ENCODE measurements at regions not wholly inside any gene's neighbourhood (a gene's known extent, or its start where the extent isn't known, plus 50 kb on each side); places are given as distances from the start of the nearest gene placed in this dataset.

GRCh38 chr1:18043871-18044270 is 63.7 kb upstream of the IGSF21 start:
- no peaks in the 10 kb centered on the region for H3K79me1 ChIP-seq (ENCODE audit: low read depth, low read length)
- H2AFZ ChIP-seq (ENCODE audit: low read length) = no peak overlapping the region
- no peak overlapping the region for H3K14ac ChIP-seq (ENCODE audit: insufficient read length)
- no peak overlapping the region for H3K23ac ChIP-seq (ENCODE audit: insufficient read length)
- no peaks in the 10 kb centered on the region; the same call in 1 of the 2 replicates for H3K23me2 ChIP-seq (ENCODE audit: low read depth, low read length)
- H4K5ac ChIP-seq (ENCODE audit: insufficient read length, low read depth, low read length) = no peak overlapping the region
- H3K9ac ChIP-seq (replicated peaks in 1 of 4; ENCODE audit: extremely low read depth in 1 of 4, low read depth in 3 of 4, low read length in 3 of 4) = no peak overlapping the region
- no peak overlapping the region for H4K91ac ChIP-seq (replicated peaks; ENCODE audit: insufficient read length, low read length)
- H3K4me2 ChIP-seq (ENCODE audit: insufficient read depth in 1 of 2, low read depth in 2 of 2, low read length in 2 of 2) = no peak overlapping the region
- H3K56ac ChIP-seq (replicated peaks; ENCODE audit: insufficient read length, low read depth, low read length) = no peak overlapping the region
- no peak overlapping the region for H2BK15ac ChIP-seq (ENCODE audit: low read length)
- H3K9me3 ChIP-seq (ENCODE audit: insufficient read depth in 2 of 2, low read depth in 1 of 2, low read length in 1 of 2) = no peaks in the 10 kb centered on the region
- CTCF ChIA-PET (ENCODE audit: partially characterized antibody) = interaction anchor here (0.7 to 2.4 kb wide), 9 partner anchors 11 to 532 kb away, joined by 3 to 11 read pairs (median 4); no protein-coding TSS in a partner anchor
- no peaks in the 10 kb centered on the region for H3K4me1 ChIP-seq (replicated peaks in 1 of 4; ENCODE audit: control insufficient read depth in 3 of 4, insufficient read depth in 4 of 4, low read length in 3 of 4)
- POLR2A ChIA-PET (ENCODE audit: partially characterized antibody) = interaction anchor here (1.3 kb wide), 1 partner anchor 10 kb away, joined by 3 read pairs; no protein-coding TSS in a partner anchor
- no peak overlapping the region for H2BK120ac ChIP-seq (replicated peaks; ENCODE audit: low read depth, low read length)
- 87% methylated on average over 2 of the region's 2 CpGs; no CpG with 5 or more reads in 1 of the 2 experiments for whole genome bisulfite sequencing, 2 experiments (ENCODE audit: extremely low coverage in 1 of 2, insufficient coverage in 1 of 2, insufficient read length in 1 of 2, insufficient replicate concordance in 2 of 2, low coverage in 1 of 2, low lambda C conversion rate in 2 of 2, missing lambda C conversion rate in 1 of 2)
- no peak overlapping the region for H3K4ac ChIP-seq (replicated peaks; ENCODE audit: insufficient read length, low read depth, low read length)
- no peak overlapping the region for H3K4me3 ChIP-seq (ENCODE audit: extremely low read depth in 1 of 4, insufficient read depth in 2 of 4, low read depth in 3 of 4, low read length in 4 of 4)
- no peak overlapping the region for H2BK20ac ChIP-seq (ENCODE audit: low read length)
- no peak for FAIRE-seq
- no peaks in the 10 kb centered on the region for H3K79me2 ChIP-seq (ENCODE audit: control insufficient read depth in 1 of 2, insufficient read depth in 2 of 2, low read length in 2 of 2)
- H2BK5ac ChIP-seq (ENCODE audit: low read depth, low read length) = no peak overlapping the region
- no peak overlapping the region for H4K8ac ChIP-seq (ENCODE audit: extremely low read depth, insufficient read depth, low read length)
- H3K18ac ChIP-seq (ENCODE audit: extremely low read depth, low read length) = no peak overlapping the region
- H2BK12ac ChIP-seq (ENCODE audit: low read depth, low read length) = no peak overlapping the region
- no peak for DNase-seq (ENCODE audit: low read depth in 1 of 2, low spot score in 2 of 2)
- H3K36me3 ChIP-seq (ENCODE audit: control insufficient read depth in 2 of 4, insufficient read depth in 4 of 4, low read length in 3 of 4) = no peaks in the 10 kb centered on the region
- H4K20me1 ChIP-seq (replicated peaks in 1 of 2; ENCODE audit: control insufficient read depth in 1 of 2, insufficient read depth in 2 of 2, low read length in 2 of 2) = no peaks in the 10 kb centered on the region
- H2AK5ac ChIP-seq (ENCODE audit: low read depth, low read length) = no peak overlapping the region
- H3K27me3 ChIP-seq (replicated peaks in 1 of 4; ENCODE audit: control insufficient read depth in 3 of 4, extremely low read depth in 1 of 4, insufficient read depth in 3 of 4, low read length in 3 of 4) = no peaks in the 10 kb centered on the region; a peak in 1 of 7 replicates
- no peak overlapping the region for H3K27ac ChIP-seq (ENCODE audit: low read depth, low read length)
- TF ChIP-seq RXRA (IDR thresholded peaks at IDR 0.05; ENCODE audit: insufficient read depth, low read depth, low read length) = no peak
- no peak for TF ChIP-seq CTCF (IDR thresholded peaks at IDR 0.05; ENCODE audit: control extremely low read depth in 1 of 3, insufficient read depth in 1 of 3, low read depth in 1 of 3, low read length in 3 of 3)
- TF ChIP-seq GABPA (IDR thresholded peaks at IDR 0.05; ENCODE audit: borderline replicate concordance, insufficient read depth, low read length) = no peak
- TF ChIP-seq BACH1 (IDR thresholded peaks at IDR 0.05; ENCODE audit: low read length) = no peak
- no peak for TF ChIP-seq TAF1 (IDR thresholded peaks at IDR 0.05; ENCODE audit: low read depth, low read length)
- TF ChIP-seq RAD21 (IDR thresholded peaks at IDR 0.05 in 1 of 2, conservative IDR thresholded peaks at IDR 0.05 in 1 of 2; ENCODE audit: low read depth in 2 of 2, low read length in 2 of 2) = no peak
- no peak for TF ChIP-seq JUND (IDR thresholded peaks at IDR 0.05; ENCODE audit: low read length)
- TF ChIP-seq BCL11A (IDR thresholded peaks at IDR 0.05; ENCODE audit: low read depth in 2 of 2, low read length in 2 of 2) = no peak
- no peak for TF ChIP-seq NRF1 (IDR thresholded peaks at IDR 0.05; ENCODE audit: low read depth, low read length)
- no peak for TF ChIP-seq TEAD4 (IDR thresholded peaks at IDR 0.05; ENCODE audit: low read depth, low read length)
- no peak for TF ChIP-seq RFX5 (IDR thresholded peaks at IDR 0.05; ENCODE audit: borderline replicate concordance, low read depth, low read length)
- no peak for TF ChIP-seq TCF12 (IDR thresholded peaks at IDR 0.05; ENCODE audit: low read depth, low read length)
